ENCODE measurements at regions not wholly inside any gene's neighbourhood (a gene's known extent, or its start where the extent isn't known, plus 50 kb on each side); places are given as distances from the start of the nearest gene placed in this dataset.

DNA sequence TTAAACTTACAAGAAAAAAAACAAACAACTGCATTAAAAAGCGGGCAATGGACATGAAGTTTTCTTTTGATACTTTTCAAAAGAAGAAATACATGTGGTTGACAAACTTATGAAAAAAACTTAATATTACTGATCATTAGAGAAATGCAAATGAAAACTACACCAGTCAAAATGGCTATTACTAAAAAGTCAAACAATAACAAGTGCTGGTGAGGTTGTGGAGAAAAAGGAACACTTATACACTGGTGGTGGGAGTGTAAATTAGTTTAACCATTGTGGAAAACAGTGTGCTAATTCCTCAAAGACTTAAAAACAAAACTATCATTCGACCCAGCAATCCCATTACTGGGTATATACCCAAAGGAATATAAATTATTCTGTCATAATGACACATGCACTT lies 311.6 kb downstream of the ISL1 start (continued):
- no peak for TF ChIP-seq ZNF331 (CRISPR knock-in tag; IDR thresholded peaks at IDR 0.05; ENCODE audit: low read depth)
- no peak for TF ChIP-seq CREB1 (CRISPR knock-in tag; IDR thresholded peaks at IDR 0.05; ENCODE audit: low read depth)
- TF ChIP-seq JUNB (IDR thresholded peaks at IDR 0.05; ENCODE audit: unreplicated experiment): no peak
- TF ChIP-seq ZNF114 (CRISPR knock-in tag; IDR thresholded peaks at IDR 0.05): no peak
- TF ChIP-seq STAT1 (IDR thresholded peaks at IDR 0.05; ENCODE audit: unreplicated experiment): no peak
- no peak for TF ChIP-seq POLR2AphosphoS5 (IDR thresholded peaks at IDR 0.05; ENCODE audit: low read depth)
- TF ChIP-seq, protein P1, sequence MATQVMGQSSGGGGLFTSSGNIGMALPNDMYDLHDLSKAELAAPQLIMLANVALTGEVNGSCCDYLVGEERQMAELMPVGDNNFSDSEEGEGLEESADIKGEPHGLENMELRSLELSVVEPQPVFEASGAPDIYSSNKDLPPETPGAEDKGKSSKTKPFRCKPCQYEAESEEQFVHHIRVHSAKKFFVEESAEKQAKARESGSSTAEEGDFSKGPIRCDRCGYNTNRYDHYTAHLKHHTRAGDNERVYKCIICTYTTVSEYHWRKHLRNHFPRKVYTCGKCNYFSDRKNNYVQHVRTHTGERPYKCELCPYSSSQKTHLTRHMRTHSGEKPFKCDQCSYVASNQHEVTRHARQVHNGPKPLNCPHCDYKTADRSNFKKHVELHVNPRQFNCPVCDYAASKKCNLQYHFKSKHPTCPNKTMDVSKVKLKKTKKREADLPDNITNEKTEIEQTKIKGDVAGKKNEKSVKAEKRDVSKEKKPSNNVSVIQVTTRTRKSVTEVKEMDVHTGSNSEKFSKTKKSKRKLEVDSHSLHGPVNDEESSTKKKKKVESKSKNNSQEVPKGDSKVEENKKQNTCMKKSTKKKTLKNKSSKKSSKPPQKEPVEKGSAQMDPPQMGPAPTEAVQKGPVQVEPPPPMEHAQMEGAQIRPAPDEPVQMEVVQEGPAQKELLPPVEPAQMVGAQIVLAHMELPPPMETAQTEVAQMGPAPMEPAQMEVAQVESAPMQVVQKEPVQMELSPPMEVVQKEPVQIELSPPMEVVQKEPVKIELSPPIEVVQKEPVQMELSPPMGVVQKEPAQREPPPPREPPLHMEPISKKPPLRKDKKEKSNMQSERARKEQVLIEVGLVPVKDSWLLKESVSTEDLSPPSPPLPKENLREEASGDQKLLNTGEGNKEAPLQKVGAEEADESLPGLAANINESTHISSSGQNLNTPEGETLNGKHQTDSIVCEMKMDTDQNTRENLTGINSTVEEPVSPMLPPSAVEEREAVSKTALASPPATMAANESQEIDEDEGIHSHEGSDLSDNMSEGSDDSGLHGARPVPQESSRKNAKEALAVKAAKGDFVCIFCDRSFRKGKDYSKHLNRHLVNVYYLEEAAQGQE (IDR thresholded peaks at IDR 0.05; ENCODE audit: unreplicated experiment): no peak
- no peak for TF ChIP-seq EZH2phosphoT487 (IDR thresholded peaks at IDR 0.05; ENCODE audit: unreplicated experiment)
- TF ChIP-seq, protein P2, sequence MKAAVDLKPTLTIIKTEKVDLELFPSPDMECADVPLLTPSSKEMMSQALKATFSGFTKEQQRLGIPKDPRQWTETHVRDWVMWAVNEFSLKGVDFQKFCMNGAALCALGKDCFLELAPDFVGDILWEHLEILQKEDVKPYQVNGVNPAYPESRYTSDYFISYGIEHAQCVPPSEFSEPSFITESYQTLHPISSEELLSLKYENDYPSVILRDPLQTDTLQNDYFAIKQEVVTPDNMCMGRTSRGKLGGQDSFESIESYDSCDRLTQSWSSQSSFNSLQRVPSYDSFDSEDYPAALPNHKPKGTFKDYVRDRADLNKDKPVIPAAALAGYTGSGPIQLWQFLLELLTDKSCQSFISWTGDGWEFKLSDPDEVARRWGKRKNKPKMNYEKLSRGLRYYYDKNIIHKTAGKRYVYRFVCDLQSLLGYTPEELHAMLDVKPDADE (IDR thresholded peaks at IDR 0.05): no peak
- TF ChIP-seq NANOG (IDR thresholded peaks at IDR 0.05; ENCODE audit: borderline replicate concordance): no peak
- TF ChIP-seq EZH2 (IDR thresholded peaks at IDR 0.05; ENCODE audit: low read depth, unreplicated experiment): no peak

DNA sequence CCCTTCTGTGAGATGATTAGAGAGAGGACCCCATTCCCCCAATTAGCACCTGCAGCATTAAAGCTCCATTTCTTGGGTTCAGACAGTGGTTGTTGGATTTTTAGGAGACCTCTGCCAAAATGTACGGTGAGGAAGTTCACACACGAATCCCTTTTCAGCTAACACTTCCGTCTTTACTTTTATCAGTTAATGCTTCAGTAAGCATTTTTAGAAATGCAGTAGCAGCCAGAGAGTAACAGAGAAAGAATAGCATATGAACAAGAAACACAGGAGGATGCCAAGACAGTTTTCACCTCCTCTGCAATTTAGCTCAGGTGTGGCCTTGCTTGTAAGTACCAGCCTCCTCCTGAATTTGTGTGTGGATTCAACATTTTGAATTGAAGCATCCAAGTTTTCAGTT lies 312.9 kb downstream of the ISL1 start:
- Histone ChIP-seq H3K27ac (ENCODE audit: low read depth) (no peak overlapping the region), H3K79me2 (replicated peaks; ENCODE audit: insufficient read depth) (no peaks in the 10 kb centered on the region), H3K4me2 (no peak overlapping the region), H3F3A (replicated peaks; ENCODE audit: low read depth) (no peaks in the 10 kb centered on the region), H3K9me2 (ENCODE audit: insufficient read depth) (peaks cover 3% of the 10 kb centered on the region; the same call in 1 of the 2 replicates), H3K4me1 (ENCODE audit: insufficient read depth) (no peaks in the 10 kb centered on the region), H3K36me3 (ENCODE audit: insufficient read depth) (no peaks in the 10 kb centered on the region; the same call in 1 of the 2 replicates), H3K4me3 (no peak overlapping the region), H3K27me3 (ENCODE audit: insufficient read depth) (no peaks in the 10 kb centered on the region), H2AFZ (no peak overlapping the region), H4K20me1 (replicated peaks; ENCODE audit: insufficient read depth) (no peaks in the 10 kb centered on the region)
- no peak for DNase-seq (ENCODE audit: low spot score)
- H3K4me3 Mint-ChIP-seq: no peak overlapping the region
- no peaks in the 10 kb centered on the region for H3K36me3 Mint-ChIP-seq (ENCODE audit: low read depth)
- H3K27me3 Mint-ChIP-seq (ENCODE audit: insufficient read depth, low read depth, poor library complexity): no peaks in the 10 kb centered on the region
- no peak overlapping the region for H3K27ac Mint-ChIP-seq
- H3K9me3 Mint-ChIP-seq: peaks cover 10% of the 10 kb centered on the region
- H3K4me1 Mint-ChIP-seq: no peaks in the 10 kb centered on the region
- ATAC-seq: no peak
- TF ChIP-seq NANOG (IDR thresholded peaks at IDR 0.05; ENCODE audit: borderline replicate concordance): no peak
- no peak for TF ChIP-seq STAT1 (IDR thresholded peaks at IDR 0.05; ENCODE audit: unreplicated experiment)
- TF ChIP-seq ZNF114 (CRISPR knock-in tag; IDR thresholded peaks at IDR 0.05): no peak
- no peak for TF ChIP-seq JUNB (IDR thresholded peaks at IDR 0.05; ENCODE audit: unreplicated experiment)
- no peak for TF ChIP-seq ZNF331 (CRISPR knock-in tag; IDR thresholded peaks at IDR 0.05; ENCODE audit: low read depth)
- TF ChIP-seq, protein P1 (IDR thresholded peaks at IDR 0.05; ENCODE audit: unreplicated experiment): no peak
- no peak for TF ChIP-seq EZH2 (IDR thresholded peaks at IDR 0.05; ENCODE audit: low read depth, unreplicated experiment)
- no peak for TF ChIP-seq POLR2AphosphoS5 (IDR thresholded peaks at IDR 0.05; ENCODE audit: low read depth)
- TF ChIP-seq CREB1 (CRISPR knock-in tag; IDR thresholded peaks at IDR 0.05; ENCODE audit: low read depth): no peak
- no peak for TF ChIP-seq EZH2phosphoT487 (IDR thresholded peaks at IDR 0.05; ENCODE audit: unreplicated experiment)
- TF ChIP-seq, protein P3, sequence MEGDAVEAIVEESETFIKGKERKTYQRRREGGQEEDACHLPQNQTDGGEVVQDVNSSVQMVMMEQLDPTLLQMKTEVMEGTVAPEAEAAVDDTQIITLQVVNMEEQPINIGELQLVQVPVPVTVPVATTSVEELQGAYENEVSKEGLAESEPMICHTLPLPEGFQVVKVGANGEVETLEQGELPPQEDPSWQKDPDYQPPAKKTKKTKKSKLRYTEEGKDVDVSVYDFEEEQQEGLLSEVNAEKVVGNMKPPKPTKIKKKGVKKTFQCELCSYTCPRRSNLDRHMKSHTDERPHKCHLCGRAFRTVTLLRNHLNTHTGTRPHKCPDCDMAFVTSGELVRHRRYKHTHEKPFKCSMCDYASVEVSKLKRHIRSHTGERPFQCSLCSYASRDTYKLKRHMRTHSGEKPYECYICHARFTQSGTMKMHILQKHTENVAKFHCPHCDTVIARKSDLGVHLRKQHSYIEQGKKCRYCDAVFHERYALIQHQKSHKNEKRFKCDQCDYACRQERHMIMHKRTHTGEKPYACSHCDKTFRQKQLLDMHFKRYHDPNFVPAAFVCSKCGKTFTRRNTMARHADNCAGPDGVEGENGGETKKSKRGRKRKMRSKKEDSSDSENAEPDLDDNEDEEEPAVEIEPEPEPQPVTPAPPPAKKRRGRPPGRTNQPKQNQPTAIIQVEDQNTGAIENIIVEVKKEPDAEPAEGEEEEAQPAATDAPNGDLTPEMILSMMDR (conservative IDR thresholded peaks at IDR 0.05; ENCODE audit: low read depth in 2 of 2): no peak
- TF ChIP-seq, protein P2 (IDR thresholded peaks at IDR 0.05): no peak
